Heart left ventricle (tissue), 13 donors: ENCODE measurements at regions not wholly inside any gene's neighbourhood (a gene's known extent, or its start where the extent isn't known, plus 50 kb on each side); places are given as distances from the start of the nearest gene placed in this dataset.

Experiments
- CTCF ChIP-seq, 12 donors: fragments of 200-600 bp; sonication (generic) in 4 of 12; IDR thresholded peaks; one replicate each; pipeline versions ENCODE4 v1.5.0 to v1.8.0; 2018 to 2022; ENCODE audit warnings: antibody characterized with exemption in 12 of 12, mild to moderate bottlenecking in 5 of 12
- POLR2A ChIP-seq, 2 donors: fragments of 450-650 bp; IDR thresholded peaks; one replicate each; pipeline ENCODE4 v1.6.1; 2017; ENCODE audit warnings: antibody characterized with exemption in 2 of 2, mild to moderate bottlenecking in 2 of 2, moderate library complexity in 2 of 2
- donor health status: ischemic (EF 13 %, LVEDD 7.1; RV severe dilation, severe dysfunction).
- donor health status: DM: no; HTN: yes; CAD: no.
- donor health status: DM: no; HTN: no; CAD: no.
- donor health status: ischemic (EF 25% LVEDD 6.9; RV normal size, moderate dysfunction).
- donor health status: ischemic (EF 25% LVEDD 5.7; RV mildly dilated, moderate dysfunction).
- donor health status: ischemic (EF 35%, LVEDD 5.7; RV mildly dilated, moderate dysfunction).
- donor health status: nonischemic (EF 11% LVEDD 7.7; RV severe dilation, severe dysfunction).
- donor health status: DM: yes; HTN: yes; CAD: no.
- donor health status: PGD.
- donor health status: ischemic (EF 29% LVEDD 5.4; RV normal size, mild dysfunction).
- donor health status: nonischemic (EF 23%, LVEDD 6.1; RV moderate dilation, normal function).

- TF ChIP-seq CTCF (IDR thresholded peaks at IDR 0.05), result no peak
- no peak for TF ChIP-seq POLR2A (IDR thresholded peaks at IDR 0.05)
These were observed 63.9 kb upstream of the OSTN start for GRCh38 chr3:191135175-191135574.
